PFSK-1 (cell line): ENCODE measurements at regions not wholly inside any gene's neighbourhood (a gene's known extent, or its start where the extent isn't known, plus 50 kb on each side); places are given as distances from the start of the nearest gene placed in this dataset.

Source experiments
- FOXP2 ChIP-seq: optimal IDR thresholded peaks from 2 replicates; pipeline ENCODE3; 2011; ENCODE audit warnings: borderline replicate concordance, control low read depth, inconsistent platforms; ENCODE audit not compliant: insufficient read depth; ENCODE audit errors: extremely low read length, extremely low read depth
- POLR2AphosphoS5 ChIP-seq: IDR thresholded peaks from 2 replicates; pipeline ENCODE4 v1.6.1; 2012; ENCODE audit warnings: low read depth, mild to moderate bottlenecking, control low read depth, low read length, moderate library complexity
- SIN3A ChIP-seq: IDR thresholded peaks from 2 replicates; pipeline ENCODE4 v1.6.1; 2012; ENCODE audit warnings: mild to moderate bottlenecking, low read length, moderate library complexity, borderline replicate concordance; ENCODE audit not compliant: insufficient read depth
- TAF1 ChIP-seq: IDR thresholded peaks from 2 replicates; pipeline ENCODE4 v1.6.1; 2012; ENCODE audit warnings: low read length, control low read depth, borderline replicate concordance; ENCODE audit not compliant: insufficient read depth
- TF ChIP-seq, protein P1 (sequence below), 2 experiments: IDR thresholded peaks; 2 replicates each; pipeline versions ENCODE4 v1.6.1 to v1.8.0; 2011 to 2012; ENCODE audit warnings: low read depth in 2 of 2, low read length in 2 of 2, control low read depth in 1 of 2, inconsistent platforms in 1 of 2, mild to moderate bottlenecking in 1 of 2, moderate library complexity in 1 of 2; ENCODE audit not compliant: insufficient read depth in 1 of 2

- TF ChIP-seq TAF1 (no peak), SIN3A (no peak), POLR2AphosphoS5 (no peak), FOXP2 (no peak)
- TF ChIP-seq, protein P1, sequence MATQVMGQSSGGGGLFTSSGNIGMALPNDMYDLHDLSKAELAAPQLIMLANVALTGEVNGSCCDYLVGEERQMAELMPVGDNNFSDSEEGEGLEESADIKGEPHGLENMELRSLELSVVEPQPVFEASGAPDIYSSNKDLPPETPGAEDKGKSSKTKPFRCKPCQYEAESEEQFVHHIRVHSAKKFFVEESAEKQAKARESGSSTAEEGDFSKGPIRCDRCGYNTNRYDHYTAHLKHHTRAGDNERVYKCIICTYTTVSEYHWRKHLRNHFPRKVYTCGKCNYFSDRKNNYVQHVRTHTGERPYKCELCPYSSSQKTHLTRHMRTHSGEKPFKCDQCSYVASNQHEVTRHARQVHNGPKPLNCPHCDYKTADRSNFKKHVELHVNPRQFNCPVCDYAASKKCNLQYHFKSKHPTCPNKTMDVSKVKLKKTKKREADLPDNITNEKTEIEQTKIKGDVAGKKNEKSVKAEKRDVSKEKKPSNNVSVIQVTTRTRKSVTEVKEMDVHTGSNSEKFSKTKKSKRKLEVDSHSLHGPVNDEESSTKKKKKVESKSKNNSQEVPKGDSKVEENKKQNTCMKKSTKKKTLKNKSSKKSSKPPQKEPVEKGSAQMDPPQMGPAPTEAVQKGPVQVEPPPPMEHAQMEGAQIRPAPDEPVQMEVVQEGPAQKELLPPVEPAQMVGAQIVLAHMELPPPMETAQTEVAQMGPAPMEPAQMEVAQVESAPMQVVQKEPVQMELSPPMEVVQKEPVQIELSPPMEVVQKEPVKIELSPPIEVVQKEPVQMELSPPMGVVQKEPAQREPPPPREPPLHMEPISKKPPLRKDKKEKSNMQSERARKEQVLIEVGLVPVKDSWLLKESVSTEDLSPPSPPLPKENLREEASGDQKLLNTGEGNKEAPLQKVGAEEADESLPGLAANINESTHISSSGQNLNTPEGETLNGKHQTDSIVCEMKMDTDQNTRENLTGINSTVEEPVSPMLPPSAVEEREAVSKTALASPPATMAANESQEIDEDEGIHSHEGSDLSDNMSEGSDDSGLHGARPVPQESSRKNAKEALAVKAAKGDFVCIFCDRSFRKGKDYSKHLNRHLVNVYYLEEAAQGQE (IDR thresholded peaks at IDR 0.05; ENCODE audit: insufficient read depth in 1 of 2, low read depth in 2 of 2, low read length in 2 of 2): no peak
Measured at GRCh38 chr2:149903626-149904025, 316.1 kb upstream of the MMADHC start.

- TF ChIP-seq, protein P1 (IDR thresholded peaks at IDR 0.05; ENCODE audit: insufficient read depth in 1 of 2, low read depth in 2 of 2, low read length in 2 of 2): no peak
- TF ChIP-seq TAF1 (no peak), FOXP2 (no peak), SIN3A (no peak), POLR2AphosphoS5 (no peak)
Measured at GRCh38 chr2:149902081-149902480, 314.5 kb upstream of the MMADHC start.

DNA sequence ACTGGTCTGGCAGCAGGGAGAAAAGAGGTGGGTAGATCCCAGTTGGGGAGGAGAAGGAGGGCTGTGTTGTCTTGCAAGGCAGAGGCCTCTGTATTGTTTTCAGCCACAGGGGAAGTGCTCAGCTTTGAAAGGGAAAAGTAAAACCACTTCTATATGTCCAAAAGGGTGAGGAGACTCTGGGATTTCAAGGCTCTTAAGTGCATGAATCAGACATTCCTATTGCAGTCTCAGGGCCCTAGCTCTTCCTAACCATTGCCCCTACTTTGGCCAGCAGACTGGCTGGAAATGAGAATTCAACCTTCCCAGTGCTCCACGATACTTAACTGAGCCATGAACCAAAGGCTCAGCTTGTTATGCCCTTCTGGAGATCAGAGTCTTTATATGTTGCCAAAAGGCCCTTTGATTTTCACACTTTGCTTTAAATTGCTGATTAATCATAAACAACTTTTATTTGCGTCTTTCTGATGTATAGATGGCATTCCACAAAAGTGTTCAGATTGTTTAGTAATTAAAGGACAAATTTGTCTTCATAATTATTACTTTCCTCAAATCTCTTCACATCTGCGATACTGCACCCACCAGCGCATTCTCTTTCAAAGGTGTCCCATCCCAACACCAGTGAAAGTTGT lies 313.8 kb upstream of the MMADHC start:
- TF ChIP-seq, protein P1 (IDR thresholded peaks at IDR 0.05; ENCODE audit: insufficient read depth in 1 of 2, low read depth in 2 of 2, low read length in 2 of 2): no peak
- TF ChIP-seq TAF1 (no peak), SIN3A (no peak), FOXP2 (no peak), POLR2AphosphoS5 (no peak)

DNA sequence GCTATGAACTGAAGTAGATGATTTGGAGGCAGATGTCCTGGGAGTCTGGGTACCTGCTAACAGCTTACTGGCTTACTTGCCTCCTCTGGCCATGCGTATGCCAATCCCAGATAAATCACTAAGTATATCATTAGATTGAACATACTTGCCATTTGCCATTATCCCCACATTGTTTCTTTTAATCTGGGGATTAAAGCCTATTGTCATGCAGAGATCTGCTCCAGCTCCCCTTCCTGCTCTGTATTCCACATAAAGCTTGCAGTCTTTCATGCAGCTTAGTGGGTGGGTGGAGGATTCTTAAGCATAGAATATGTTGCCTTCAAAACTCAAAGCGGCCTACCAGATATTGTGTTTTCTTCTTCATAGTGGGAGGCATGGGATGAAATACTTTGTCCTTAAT lies 311.8 kb upstream of the MMADHC start:
- TF ChIP-seq POLR2AphosphoS5: no peak
- no peak for TF ChIP-seq FOXP2
- TF ChIP-seq, protein P1 (IDR thresholded peaks at IDR 0.05; ENCODE audit: insufficient read depth in 1 of 2, low read depth in 2 of 2, low read length in 2 of 2): no peak
- TF ChIP-seq SIN3A: no peak
- no peak for TF ChIP-seq TAF1

DNA sequence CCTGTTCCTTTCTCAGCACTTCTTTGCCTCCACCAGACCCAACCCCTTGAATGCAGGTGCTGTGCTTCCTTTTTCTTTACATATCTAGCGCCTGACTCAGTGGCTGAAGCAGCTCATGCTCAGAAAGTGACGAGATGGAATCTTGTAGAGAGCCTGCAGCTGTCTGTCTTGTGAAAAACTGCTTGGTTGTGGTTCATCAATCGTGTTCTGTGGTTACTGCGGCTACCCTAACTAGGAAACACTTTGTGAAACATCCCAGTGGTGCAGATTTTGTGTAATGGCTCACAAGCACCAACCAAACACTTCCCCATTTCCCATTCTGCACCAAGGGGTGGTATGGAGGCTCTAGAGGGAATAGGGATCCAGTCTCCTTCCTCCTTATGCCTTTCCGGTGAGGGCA lies 307.2 kb upstream of the MMADHC start:
- TF ChIP-seq TAF1 (no peak), SIN3A (no peak), POLR2AphosphoS5 (no peak), FOXP2 (no peak)
- TF ChIP-seq, protein P1 (IDR thresholded peaks at IDR 0.05; ENCODE audit: insufficient read depth in 1 of 2, low read depth in 2 of 2, low read length in 2 of 2): no peak
